GM21447 (cell line): ENCODE measurements at regions not wholly inside any gene's neighbourhood (a gene's known extent, or its start where the extent isn't known, plus 50 kb on each side); places are given as distances from the start of the nearest gene placed in this dataset.

ENCODE experiments used
- ATAC-seq: cut with Tn5 transposase; IDR thresholded peaks from one replicate; pipeline ENCODE4 v1.9.1; 2021; ENCODE audit not compliant: unreplicated experiment

DNA sequence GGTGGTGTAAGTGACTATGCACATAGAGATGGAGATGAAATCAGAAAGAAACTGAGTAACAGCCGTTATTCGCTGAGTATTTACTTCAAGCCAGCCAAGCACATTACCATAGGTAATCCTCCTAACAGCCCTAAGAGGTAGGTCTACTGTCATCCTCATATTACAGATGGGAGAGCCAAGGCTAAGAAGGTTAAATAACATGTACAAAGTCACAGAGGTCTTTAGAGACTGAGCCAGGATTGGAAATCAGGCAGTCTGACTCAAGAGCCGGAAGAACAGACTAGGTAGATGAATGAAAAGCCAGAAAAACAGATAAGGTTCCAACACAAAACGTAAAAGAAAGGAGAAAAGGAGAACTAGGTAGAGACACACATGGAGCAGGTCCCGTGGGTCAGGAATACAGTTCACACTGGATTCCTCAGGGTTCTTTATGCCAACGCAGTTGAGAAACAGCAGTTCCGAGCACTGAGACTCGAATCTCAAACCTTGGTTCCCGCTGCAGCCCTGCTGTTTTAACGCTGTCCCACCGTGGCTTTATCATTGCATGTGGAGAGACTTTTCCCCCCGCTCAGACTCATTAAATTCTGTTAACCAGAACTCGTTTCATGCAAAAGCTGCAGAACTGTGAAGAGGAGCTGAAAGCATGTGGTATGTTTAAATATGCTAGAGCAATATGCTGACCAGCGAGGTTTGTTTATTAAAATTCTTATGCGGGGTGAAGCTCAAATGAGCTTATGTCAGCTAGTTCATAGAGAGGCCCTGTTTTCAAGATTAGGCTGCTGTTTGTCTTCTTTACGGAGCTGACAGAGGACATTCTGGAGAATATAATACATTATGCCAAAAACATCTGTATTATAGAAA, 537.9 kb downstream of the CD83 start:
- no peak for ATAC-seq

GRCh38 chr6:14656078-14656521, 538.5 kb downstream of the CD83 start:
- no peak for ATAC-seq

DNA sequence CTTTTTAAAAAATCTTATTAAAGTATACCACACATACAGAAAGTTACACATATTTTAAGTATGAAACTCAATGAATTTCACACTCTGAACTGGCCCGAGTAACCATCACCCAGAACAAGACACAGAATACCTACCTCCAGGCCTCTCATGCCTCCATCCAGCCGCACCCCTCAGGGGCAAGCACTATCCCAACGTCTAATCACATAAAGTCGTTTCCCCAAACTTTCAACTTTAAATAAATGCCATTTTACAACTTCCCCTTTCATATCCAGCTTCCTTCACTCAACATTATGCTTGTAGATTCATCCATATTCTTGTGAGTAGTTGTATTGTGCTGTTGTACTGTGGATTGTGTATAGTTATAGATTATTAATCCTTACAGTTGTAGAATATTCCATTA, 539.1 kb downstream of the CD83 start:
- no peak for ATAC-seq

- no peak for ATAC-seq
Observed at GRCh38 chr6:14658030-14658429, 540.5 kb downstream of the CD83 start.

DNA sequence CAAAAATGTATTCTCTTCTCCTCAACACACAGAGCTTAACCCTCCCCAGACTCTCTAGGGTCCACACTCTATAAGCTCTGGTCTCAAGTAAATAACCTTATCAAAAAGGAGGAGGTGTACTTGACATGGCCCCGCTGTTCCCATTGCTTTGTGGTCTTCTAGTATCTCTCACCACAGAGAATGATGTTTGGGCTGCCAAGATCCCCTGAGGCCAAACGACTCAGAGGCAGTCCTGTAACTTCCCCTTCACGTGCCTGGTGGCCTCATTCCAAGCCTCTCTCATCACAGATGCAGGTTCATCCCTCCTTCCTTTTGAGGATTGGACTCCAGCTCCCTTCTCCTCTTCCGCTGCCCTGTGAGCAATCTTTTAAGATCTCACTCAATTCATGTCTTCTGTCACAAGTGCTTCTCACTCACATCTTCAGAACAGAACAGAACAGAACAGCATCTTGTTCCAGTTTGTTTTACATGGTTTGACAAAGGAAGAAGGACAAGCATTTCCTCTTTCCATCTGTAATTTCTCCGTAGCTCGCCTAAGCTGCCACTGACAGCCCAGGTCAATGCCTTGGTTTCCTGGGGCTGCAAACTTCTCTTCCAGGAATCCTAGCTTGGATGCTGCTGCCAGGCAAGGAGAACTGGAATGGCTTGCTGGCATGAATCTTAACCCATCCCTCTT, 541.5 kb downstream of the CD83 start:
- no peak for ATAC-seq

DNA sequence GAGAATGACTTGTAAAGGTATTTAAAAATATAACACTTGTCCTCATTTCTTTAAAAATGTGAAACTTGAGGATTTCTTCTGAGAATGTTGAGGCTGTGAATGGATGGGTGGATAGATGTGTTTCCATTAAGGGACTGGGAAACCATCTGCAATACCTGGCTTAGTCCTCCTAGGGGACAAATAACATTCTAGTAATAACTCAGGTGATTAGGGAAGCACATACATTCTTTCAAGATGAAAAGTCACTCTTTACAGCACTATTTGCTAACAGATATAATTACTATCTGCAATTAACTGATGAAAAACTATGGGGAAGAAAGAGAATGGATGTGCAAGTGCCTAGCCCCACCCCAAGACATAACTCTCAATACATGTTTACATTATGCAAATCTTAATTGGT, 542.3 kb downstream of the CD83 start:
- no peak for ATAC-seq

DNA sequence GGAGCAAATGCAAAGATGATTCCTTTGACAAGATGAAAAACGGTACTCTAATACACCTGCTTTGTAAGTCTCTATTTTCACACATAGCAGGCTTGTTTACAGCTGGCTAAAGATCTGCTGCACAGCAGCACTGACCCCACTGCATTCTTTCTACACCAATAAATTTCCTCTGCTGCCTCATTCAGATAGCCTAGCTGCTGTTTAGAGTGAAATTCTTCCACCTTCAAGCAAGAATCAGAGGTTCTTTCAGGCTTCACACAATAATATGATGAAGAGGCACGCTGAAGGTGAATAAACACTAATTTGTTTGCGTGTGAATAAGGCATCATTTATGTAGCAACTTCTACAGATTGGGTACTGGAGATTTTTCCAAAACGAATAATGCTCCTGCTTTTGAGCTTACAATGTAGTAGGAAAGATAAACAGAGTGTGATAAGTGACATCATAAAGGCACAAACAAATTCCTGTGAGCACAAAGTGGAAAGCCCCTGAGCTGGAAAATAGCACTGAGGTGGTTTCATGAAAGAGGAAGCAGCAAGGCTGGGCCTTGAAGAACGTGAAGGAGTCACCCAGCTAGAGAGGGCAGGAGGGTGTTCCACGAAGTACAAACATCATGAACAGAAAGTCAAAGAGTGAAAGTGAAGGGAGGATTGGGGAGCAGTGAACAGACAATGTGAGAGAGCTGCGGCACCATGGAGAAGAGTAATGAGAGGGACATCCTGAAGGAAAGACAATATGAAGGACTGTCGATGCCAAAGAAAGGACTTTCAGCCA, 543.4 kb downstream of the CD83 start:
- peak; percentile 50 for ATAC-seq

DNA sequence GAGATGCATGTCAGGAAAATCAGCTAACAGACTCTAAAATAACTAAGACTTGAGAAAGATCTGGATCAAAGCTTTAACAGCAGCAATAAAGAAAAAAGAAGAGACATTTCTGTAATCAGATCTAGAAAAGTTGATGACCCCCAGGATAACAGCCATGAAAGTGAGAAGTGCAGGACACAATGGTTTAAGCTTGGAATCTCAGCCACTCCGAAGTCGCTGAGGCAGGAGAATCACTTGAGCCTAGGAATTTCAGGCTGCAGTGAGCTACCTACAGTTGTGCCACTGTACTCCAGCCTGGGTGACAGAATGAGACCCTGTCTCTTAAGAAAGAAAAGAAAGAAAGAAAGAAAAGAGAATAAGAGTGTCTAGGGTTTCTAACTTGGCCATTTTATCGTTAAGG, 544.1 kb downstream of the CD83 start:
- no peak for ATAC-seq

DNA sequence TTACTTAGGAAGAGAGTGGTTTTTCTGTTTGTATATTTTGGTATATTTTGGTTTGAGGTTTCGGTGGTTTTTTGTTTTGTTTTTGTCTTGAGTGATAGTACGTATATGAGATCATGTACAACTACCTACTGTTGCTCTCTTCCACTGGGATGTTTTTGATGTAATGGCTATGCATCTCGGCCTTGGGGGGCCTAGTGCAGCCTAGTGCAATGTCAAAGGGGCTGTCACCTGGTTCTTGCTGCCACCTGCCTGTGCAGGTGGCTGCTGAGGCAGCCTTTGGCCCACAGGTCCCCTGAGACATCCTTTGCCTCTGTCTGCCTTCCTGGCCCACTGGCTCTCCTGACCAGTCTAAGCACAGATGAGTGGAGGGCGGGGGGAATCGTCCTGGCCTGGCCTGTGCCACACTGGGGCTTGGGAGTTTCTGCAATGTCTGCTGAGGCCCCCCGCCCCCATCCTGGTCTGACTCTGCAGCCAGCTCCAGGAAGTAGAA, 546.6 kb downstream of the CD83 start:
- no peak for ATAC-seq

DNA sequence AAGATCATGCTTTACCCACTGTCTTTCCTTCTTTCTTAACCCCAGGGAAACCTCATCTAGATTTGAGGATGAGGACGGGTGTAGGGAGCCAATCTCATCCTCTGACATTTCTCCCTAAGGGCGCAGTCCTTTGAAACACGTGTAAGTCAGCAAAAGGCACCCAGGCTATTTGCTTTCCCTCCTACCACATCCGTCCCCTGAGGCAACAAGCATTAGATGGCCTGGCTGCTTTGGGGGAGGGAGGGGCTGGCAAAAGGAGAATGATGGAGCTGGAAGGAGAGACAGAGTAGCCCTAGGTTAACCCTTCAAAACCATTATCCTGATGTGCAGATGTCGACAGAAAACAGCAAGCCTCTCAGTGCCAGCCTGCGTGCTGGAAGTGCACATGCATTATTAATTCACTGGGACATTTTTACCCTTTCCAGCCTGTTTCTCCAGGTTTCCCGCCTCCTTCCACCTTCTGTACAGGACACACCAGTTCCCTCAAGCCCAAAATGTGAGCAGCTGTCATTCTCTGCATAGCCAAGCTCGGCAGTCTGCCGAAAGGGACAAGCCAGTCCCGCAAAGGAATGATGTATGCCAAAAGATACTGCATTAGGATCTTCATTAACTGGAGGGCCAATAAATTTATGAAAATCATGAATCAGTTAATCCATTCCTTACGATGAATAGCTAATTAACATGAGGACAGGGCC, 547.2 kb downstream of the CD83 start:
- no peak for ATAC-seq

- ATAC-seq = no peak
Observed at GRCh38 chr6:14665827-14666724, 548.5 kb downstream of the CD83 start.

- no peak for ATAC-seq
Observed at GRCh38 chr6:14670806-14671205, 553.2 kb downstream of the CD83 start.

DNA sequence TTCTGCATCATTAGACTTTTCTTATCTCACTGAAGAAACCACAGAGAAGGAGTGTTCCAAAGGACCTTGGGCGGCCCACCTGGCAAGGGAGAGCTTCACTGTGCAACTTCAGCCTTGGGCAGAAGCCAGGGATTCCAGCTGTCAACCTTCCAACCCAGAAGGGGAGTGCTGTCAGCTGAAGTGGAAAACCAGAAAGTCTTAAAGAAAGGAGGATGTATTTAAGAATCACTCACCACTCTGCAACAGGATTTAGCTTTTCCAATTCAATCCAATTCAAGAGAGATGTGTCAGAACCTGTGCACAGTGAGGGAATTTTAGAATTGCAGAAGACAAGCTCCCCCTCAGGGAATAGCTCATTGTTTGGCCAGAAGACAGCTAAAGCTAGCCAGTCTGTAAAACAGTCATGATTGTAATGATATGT, 553.7 kb downstream of the CD83 start:
- ATAC-seq = no peak

GRCh38 chr6:14671937-14672336, 554.4 kb downstream of the CD83 start:
- no peak for ATAC-seq

DNA sequence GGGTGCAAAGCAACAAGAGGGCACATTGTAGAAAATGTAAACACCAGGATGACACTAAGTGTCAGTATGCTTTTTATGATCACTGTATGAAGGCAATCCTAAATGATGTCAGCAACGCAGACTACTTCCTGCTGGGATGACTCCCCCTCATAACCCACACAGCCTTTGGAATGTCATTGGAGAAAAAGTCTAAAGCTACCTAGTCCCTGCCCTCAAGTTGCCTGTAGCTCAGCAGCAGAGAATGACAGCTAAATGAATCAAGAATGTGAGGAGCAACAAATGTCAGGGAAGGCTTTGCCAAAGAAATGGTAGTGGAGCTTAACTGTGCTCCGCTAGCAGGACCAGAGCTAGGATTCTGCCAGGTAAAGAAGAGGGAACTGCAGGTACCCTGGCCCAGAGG, 555.6 kb downstream of the CD83 start:
- no peak for ATAC-seq

GRCh38 chr6:14674458-14674857, 556.9 kb downstream of the CD83 start:
- no peak for ATAC-seq

DNA sequence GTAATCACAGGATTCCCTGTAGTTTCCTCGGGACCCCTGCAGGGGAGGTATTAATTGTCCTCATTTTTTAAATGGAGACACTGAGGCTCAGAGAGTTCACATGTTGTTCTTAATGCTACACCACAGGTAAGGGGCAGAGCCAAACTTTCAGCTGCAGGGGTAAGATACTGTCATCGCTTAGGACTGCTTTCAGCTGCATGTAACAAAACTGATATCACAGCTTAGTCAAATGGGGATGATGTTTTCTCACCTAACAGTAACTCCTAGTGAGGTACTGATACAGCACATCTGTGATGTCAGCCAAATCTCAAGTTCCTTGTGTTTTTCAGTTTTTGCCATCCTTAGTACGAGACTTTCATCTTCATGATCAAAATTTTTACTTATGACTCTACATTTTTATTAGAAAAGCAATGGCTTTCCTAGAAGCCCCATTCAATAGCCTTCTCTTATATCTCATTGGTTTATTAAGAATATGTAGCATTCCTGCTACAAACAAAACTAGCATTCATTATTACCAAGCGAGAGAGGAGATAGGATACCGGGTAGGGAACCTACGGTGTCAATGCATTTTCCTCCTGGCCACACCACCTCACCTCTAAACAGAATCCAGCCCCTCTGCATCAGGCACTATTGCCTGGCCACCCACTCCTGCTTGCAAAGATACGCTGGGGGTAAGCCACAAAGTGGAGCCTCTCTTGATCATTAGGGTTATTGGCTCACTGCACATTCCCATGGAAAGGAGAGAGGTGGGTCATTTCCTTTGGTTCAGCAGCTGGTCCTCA, 557.5 kb downstream of the CD83 start:
- ATAC-seq = no peak

DNA sequence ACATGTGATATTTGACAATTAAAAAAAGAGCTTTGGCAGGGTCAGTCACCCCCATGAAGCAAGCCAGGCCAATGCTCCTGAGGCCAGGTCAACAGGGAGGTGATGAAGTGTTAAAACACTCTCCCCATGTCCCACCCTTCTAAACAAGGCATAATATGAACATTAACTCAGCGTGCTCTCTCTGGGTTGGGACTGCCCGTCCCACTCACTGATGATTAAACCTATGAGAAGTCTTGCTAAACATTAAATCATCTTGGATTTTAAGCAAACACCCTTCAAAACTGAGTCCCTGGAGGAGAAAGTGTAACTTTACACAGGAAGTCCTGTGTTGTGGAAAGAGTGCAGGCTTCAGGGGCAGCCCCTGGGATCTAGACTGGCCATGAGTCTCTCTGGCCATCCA, 558.5 kb downstream of the CD83 start:
- ATAC-seq = no peak
